Tibial artery (tissue), 4 donors: ENCODE measurements at regions not wholly inside any gene's neighbourhood (a gene's known extent, or its start where the extent isn't known, plus 50 kb on each side); places are given as distances from the start of the nearest gene placed in this dataset.
"Not testable (repeated sequence)": the region's sequence is repeated elsewhere in the genome, so short reads cannot be mapped to it uniquely, and the experiment has no call there.

Experiments used
- DNase-seq, 2 donors: peaks; one replicate each; pipeline ENCODE4 v3.0.0-alpha.2; 2019
- H3K27ac ChIP-seq, 2 donors: fragments of 200-600 bp; sonication (generic) in 1 of 2; 1 replicate in 1 of 2; 2 replicates in 1 of 2; pipeline ENCODE4 v1.5.1; 2018 to 2019; ENCODE audit warnings: mild to moderate bottlenecking in 1 of 2
- H3K27me3 ChIP-seq, 2 donors: fragments of 200-600 bp; sonication (generic) in 1 of 2; one replicate each; pipeline versions ENCODE4 v1.5.1 to v1.6.0; 2016 to 2019
- H3K36me3 ChIP-seq, 3 donors: fragments of 200-600 bp; sonication (generic) in 2 of 3; one replicate each; pipeline ENCODE4 v1.5.1; 2016 to 2019; ENCODE audit warnings: mild to moderate bottlenecking in 2 of 3
- H3K4me1 ChIP-seq, 4 donors: fragments of 200-600 bp; sonication (generic) in 2 of 4; 1 replicate in 3 of 4; 2 replicates in 1 of 4; pipeline ENCODE4 v1.5.1; 2016 to 2019
- H3K4me3 ChIP-seq, 2 donors: fragments of 200-600 bp; sonication (generic) in 1 of 2; 1 replicate in 1 of 2; 2 replicates in 1 of 2; pipeline ENCODE4 v1.5.1; 2018 to 2019; ENCODE audit warnings: mild to moderate bottlenecking in 2 of 2
- H3K9me3 ChIP-seq, 3 donors: fragments of 200-600 bp; sonication (generic) in 1 of 3; one replicate each; pipeline ENCODE4 v1.5.1; 2016 to 2019
- CTCF ChIP-seq, 2 experiments: fragments of 200-600 bp in 1 of 2; fragments of 450-650 bp in 1 of 2; IDR thresholded peaks; one replicate each; pipeline ENCODE4 v1.5.1; 2017 to 2019; ENCODE audit warnings: antibody characterized with exemption in 2 of 2, mild to moderate bottlenecking in 1 of 2, moderate library complexity in 1 of 2
- intact Hi-C: fragments of 100-400 bp; cut with DNase I; formaldehyde crosslinking; loops from one replicate; pipeline ENCODE4 v1.15.0; 2023; ENCODE audit warnings: low total_unique reads

DNA sequence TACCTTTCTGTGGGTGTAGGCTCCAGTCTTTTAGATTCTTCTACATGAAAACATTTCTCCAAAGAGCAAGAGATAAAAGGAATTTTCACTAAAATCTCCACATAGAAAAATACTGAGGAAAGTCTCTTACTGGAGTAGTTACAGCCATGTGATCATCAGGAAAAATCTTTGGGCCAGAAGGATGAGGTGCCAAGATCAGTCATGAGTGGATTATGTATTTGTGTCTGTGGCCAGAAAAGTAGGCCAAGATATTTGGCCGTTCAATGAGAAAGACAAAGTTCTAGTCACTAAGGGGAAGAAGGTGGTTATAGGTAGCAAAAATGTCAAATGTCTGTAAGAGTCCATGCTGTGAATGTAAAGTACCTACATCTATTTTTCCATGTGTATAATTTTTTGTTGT lies 339.3 kb downstream of the NSUN3 start:
- H3K9me3 ChIP-seq = no peaks in the 10 kb centered on the region
- H3K4me3 ChIP-seq = no peak overlapping the region
- intact Hi-C loops = no loop called here
- no peaks in the 10 kb centered on the region for H3K36me3 ChIP-seq
- no peaks in the 10 kb centered on the region for H3K4me1 ChIP-seq
- no peak for DNase-seq
- H3K27me3 ChIP-seq = no peaks in the 10 kb centered on the region
- TF ChIP-seq CTCF (IDR thresholded peaks at IDR 0.05) = no peak
- H3K27ac ChIP-seq = no peak overlapping the region

GRCh38 chr3:94405258-94406035 lies 342.6 kb downstream of the NSUN3 start:
- Histone ChIP-seq H3K4me3 (no peak overlapping the region), H3K9me3 (no peaks in the 10 kb centered on the region), H3K4me1 (no peaks in the 10 kb centered on the region), H3K27ac (no peak overlapping the region), H3K36me3 (no peaks in the 10 kb centered on the region), H3K27me3 (no peaks in the 10 kb centered on the region)
- DNase-seq = no peak
- no peak for TF ChIP-seq CTCF (IDR thresholded peaks at IDR 0.05)
- intact Hi-C loops = no loop called here

GRCh38 chr3:94406595-94406994 lies 343.7 kb downstream of the NSUN3 start:
- Histone ChIP-seq H3K27ac (no peak overlapping the region), H3K4me3 (no peak overlapping the region), H3K4me1 (no peaks in the 10 kb centered on the region), H3K36me3 (no peaks in the 10 kb centered on the region), H3K9me3 (no peaks in the 10 kb centered on the region), H3K27me3 (no peaks in the 10 kb centered on the region)
- intact Hi-C loops = no loop called here
- DNase-seq = no peak
- TF ChIP-seq CTCF (IDR thresholded peaks at IDR 0.05) = no peak

- H3K4me1 ChIP-seq, H3K4me3 ChIP-seq, H3K27ac ChIP-seq, intact Hi-C loops, DNase-seq, H3K9me3 ChIP-seq, H3K36me3 ChIP-seq, H3K27me3 ChIP-seq: not testable (repeated sequence)
Observed at GRCh38 chr3:94412936-94413335, 350.1 kb downstream of the NSUN3 start.

- H3K4me3 ChIP-seq = no peak overlapping the region
- no peaks in the 10 kb centered on the region for H3K4me1 ChIP-seq
- no peaks in the 10 kb centered on the region for H3K27me3 ChIP-seq
- DNase-seq = no peak
- H3K36me3 ChIP-seq = no peaks in the 10 kb centered on the region
- no peak for TF ChIP-seq CTCF (IDR thresholded peaks at IDR 0.05)
- H3K27ac ChIP-seq = no peak overlapping the region
- intact Hi-C loops = no loop called here
- H3K9me3 ChIP-seq = no peaks in the 10 kb centered on the region
Observed at GRCh38 chr3:94413336-94414108, 350.7 kb downstream of the NSUN3 start.

DNA sequence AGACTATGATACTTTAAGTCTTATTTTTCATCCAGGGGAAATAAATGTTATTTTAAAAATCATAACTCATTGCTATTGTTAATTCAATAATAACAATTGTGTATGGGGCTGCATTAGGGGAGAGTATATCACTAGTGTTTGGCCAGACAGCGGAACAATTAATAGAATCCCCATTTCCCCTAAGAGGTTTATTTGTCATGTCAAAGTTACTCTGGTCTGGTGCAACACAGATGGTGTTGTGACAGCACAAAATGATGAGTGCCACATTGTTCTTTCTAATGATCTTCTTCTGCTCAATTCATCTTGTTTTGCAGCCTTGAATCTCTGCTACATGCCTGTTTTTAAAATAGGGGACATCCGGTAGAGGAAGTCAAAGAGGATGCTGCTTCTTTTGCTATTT lies 351.6 kb downstream of the NSUN3 start:
- H3K36me3 ChIP-seq = no peaks in the 10 kb centered on the region
- no peaks in the 10 kb centered on the region for H3K27me3 ChIP-seq
- DNase-seq = no peak
- intact Hi-C loops = no loop called here
- no peak overlapping the region for H3K27ac ChIP-seq
- no peak overlapping the region for H3K4me3 ChIP-seq
- H3K4me1 ChIP-seq = no peaks in the 10 kb centered on the region
- no peaks in the 10 kb centered on the region for H3K9me3 ChIP-seq
- no peak for TF ChIP-seq CTCF (IDR thresholded peaks at IDR 0.05)
